HUDEP-2 (cell line): ENCODE measurements at regions not wholly inside any gene's neighbourhood (a gene's known extent, or its start where the extent isn't known, plus 50 kb on each side); places are given as distances from the start of the nearest gene placed in this dataset.

ENCODE experiments used
- DNase-seq, 76 experiments: peaks; one replicate each; lab custom pipeline; 2025; ENCODE audit not compliant: unreplicated experiment in 76 of 76; lab: John Stamatoyannopoulos, UW

GRCh38 chr11:41848349-41848748, 388.9 kb upstream of the LRRC4C start:
- DNase-seq: no peak

GRCh38 chr11:41849250-41849649, 389.8 kb upstream of the LRRC4C start:
- no peak for DNase-seq

GRCh38 chr11:41851743-41852142, 392.3 kb upstream of the LRRC4C start:
- DNase-seq: no peak

GRCh38 chr11:41861838-41862237, 402.4 kb upstream of the LRRC4C start:
- no peak for DNase-seq

GRCh38 chr11:41866525-41866924, 407.1 kb upstream of the LRRC4C start:
- DNase-seq: no peak

- no peak for DNase-seq
These were observed 409.2 kb upstream of the LRRC4C start for GRCh38 chr11:41868606-41869005.

- DNase-seq: no peak
These were observed 413.0 kb upstream of the LRRC4C start for GRCh38 chr11:41872426-41872825.

GRCh38 chr11:41872870-41873269, 413.4 kb upstream of the LRRC4C start:
- DNase-seq: no peak

GRCh38 chr11:41878095-41878494, 418.6 kb upstream of the LRRC4C start:
- no peak for DNase-seq

GRCh38 chr11:41879214-41879613, 419.8 kb upstream of the LRRC4C start:
- no peak for DNase-seq

GRCh38 chr11:41895081-41895480, 435.6 kb upstream of the LRRC4C start:
- no peak for DNase-seq

GRCh38 chr11:41897991-41898390, 438.5 kb upstream of the LRRC4C start:
- no peak for DNase-seq

- DNase-seq: peak in 1 of 76 experiments; percentile 0
These were observed 458.4 kb upstream of the LRRC4C start for GRCh38 chr11:41917900-41918299.

- no peak for DNase-seq
These were observed 460.9 kb upstream of the LRRC4C start for GRCh38 chr11:41920374-41920773.

GRCh38 chr11:41921746-41922390, 462.4 kb upstream of the LRRC4C start:
- DNase-seq: no peak

- no peak for DNase-seq
These were observed 466.9 kb upstream of the LRRC4C start for GRCh38 chr11:41926339-41926738.

- DNase-seq: no peak
These were observed 475.8 kb upstream of the LRRC4C start for GRCh38 chr11:41935241-41935640.

GRCh38 chr11:41935795-41936194, 476.3 kb upstream of the LRRC4C start:
- DNase-seq: no peak

GRCh38 chr11:41943656-41944055, 484.2 kb upstream of the LRRC4C start:
- no peak for DNase-seq

- no peak for DNase-seq
These were observed 487.9 kb upstream of the LRRC4C start for GRCh38 chr11:41947392-41947791.

GRCh38 chr11:41950470-41951143, 491.2 kb upstream of the LRRC4C start:
- no peak for DNase-seq

- no peak for DNase-seq
These were observed 494.6 kb upstream of the LRRC4C start for GRCh38 chr11:41954034-41954433.

- DNase-seq: no peak
These were observed 495.6 kb upstream of the LRRC4C start for GRCh38 chr11:41955066-41955465.
